HG03575 (cell line): ENCODE measurements at regions not wholly inside any gene's neighbourhood (a gene's known extent, or its start where the extent isn't known, plus 50 kb on each side); places are given as distances from the start of the nearest gene placed in this dataset.

Experiments used
- ATAC-seq: cut with Tn5 transposase; IDR thresholded peaks from one replicate; pipeline ENCODE4 v1.9.1; 2021; ENCODE audit not compliant: unreplicated experiment, insufficient number of reproducible peaks, low FRiP score; ENCODE audit errors: extremely low read depth

GRCh38 chr12:58067610-58068387, 126.4 kb downstream of the ATP23 start:
- ATAC-seq, result no peak

- no peak for ATAC-seq
These were observed 127.3 kb downstream of the ATP23 start for GRCh38 chr12:58068706-58069105.

GRCh38 chr12:58069268-58069963, 128.0 kb downstream of the ATP23 start:
- ATAC-seq, result no peak

- ATAC-seq, result no peak
These were observed 130.6 kb downstream of the ATP23 start for GRCh38 chr12:58071994-58072393.

GRCh38 chr12:58074259-58074658, 132.9 kb downstream of the ATP23 start:
- ATAC-seq, result no peak

- no peak for ATAC-seq
These were observed 138.4 kb downstream of the ATP23 start for GRCh38 chr12:58079806-58080205.

GRCh38 chr12:58081488-58081887, 140.1 kb downstream of the ATP23 start:
- no peak for ATAC-seq

GRCh38 chr12:58082996-58083395, 141.6 kb downstream of the ATP23 start:
- ATAC-seq, result no peak

GRCh38 chr12:58086006-58086405, 144.6 kb downstream of the ATP23 start:
- no peak for ATAC-seq

GRCh38 chr12:58086930-58087329, 145.6 kb downstream of the ATP23 start:
- no peak for ATAC-seq

- ATAC-seq, result no peak
These were observed 146.2 kb downstream of the ATP23 start for GRCh38 chr12:58087423-58088127.

- no peak for ATAC-seq
These were observed 148.2 kb downstream of the ATP23 start for GRCh38 chr12:58089588-58089987.

- no peak for ATAC-seq
These were observed 149.3 kb downstream of the ATP23 start for GRCh38 chr12:58090685-58091084.

- no peak for ATAC-seq
These were observed 153.6 kb downstream of the ATP23 start for GRCh38 chr12:58095002-58095401.

GRCh38 chr12:58097741-58098140, 156.4 kb downstream of the ATP23 start:
- ATAC-seq, result no peak

GRCh38 chr12:58099476-58099875, 158.1 kb downstream of the ATP23 start:
- no peak for ATAC-seq

- no peak for ATAC-seq
These were observed 163.0 kb downstream of the ATP23 start for GRCh38 chr12:58104351-58104755.

- no peak for ATAC-seq
These were observed 164.1 kb downstream of the ATP23 start for GRCh38 chr12:58105225-58106119.

- ATAC-seq, result no peak
These were observed 164.8 kb downstream of the ATP23 start for GRCh38 chr12:58106195-58106594.
